ENCODE measurements at regions not wholly inside any gene's neighbourhood (a gene's known extent, or its start where the extent isn't known, plus 50 kb on each side); places are given as distances from the start of the nearest gene placed in this dataset.

DNA sequence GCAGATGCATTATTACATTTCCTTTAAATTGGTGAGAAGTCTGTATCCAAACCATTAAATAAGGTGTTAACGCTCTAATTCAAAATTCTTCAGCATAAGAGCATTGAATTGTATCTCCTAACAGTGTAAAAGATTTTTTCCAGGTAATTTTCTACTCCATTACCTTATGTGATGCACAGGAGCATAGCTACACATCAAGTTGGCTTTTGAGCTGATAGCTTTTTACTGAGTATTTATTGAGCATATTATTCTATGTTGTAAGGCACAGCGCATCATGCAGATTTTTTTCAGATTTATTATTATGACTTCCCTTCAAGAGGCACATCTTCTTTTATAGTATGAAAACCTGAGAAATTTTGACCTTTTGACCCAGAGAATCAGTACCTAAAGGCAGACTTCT, 270.7 kb upstream of the MIR17HG start:
- no peaks in the 10 kb centered on the region for H3K36me3 ChIP-seq
- H3K9me3 ChIP-seq = no peaks in the 10 kb centered on the region
- no peaks in the 10 kb centered on the region for H3K4me1 ChIP-seq
- H3K4me3 ChIP-seq = no peak overlapping the region
- intact Hi-C loops (cut with DNase I) = no loop called here
- WGBS, 2 donors = 90 to 97% methylated on average over 2 of the region's 2 CpGs
- no peak for DNase-seq
- no peak overlapping the region for H3K27ac ChIP-seq
- FAIRE-seq = no peak
- TF ChIP-seq, protein P1, sequence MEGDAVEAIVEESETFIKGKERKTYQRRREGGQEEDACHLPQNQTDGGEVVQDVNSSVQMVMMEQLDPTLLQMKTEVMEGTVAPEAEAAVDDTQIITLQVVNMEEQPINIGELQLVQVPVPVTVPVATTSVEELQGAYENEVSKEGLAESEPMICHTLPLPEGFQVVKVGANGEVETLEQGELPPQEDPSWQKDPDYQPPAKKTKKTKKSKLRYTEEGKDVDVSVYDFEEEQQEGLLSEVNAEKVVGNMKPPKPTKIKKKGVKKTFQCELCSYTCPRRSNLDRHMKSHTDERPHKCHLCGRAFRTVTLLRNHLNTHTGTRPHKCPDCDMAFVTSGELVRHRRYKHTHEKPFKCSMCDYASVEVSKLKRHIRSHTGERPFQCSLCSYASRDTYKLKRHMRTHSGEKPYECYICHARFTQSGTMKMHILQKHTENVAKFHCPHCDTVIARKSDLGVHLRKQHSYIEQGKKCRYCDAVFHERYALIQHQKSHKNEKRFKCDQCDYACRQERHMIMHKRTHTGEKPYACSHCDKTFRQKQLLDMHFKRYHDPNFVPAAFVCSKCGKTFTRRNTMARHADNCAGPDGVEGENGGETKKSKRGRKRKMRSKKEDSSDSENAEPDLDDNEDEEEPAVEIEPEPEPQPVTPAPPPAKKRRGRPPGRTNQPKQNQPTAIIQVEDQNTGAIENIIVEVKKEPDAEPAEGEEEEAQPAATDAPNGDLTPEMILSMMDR (IDR thresholded peaks at IDR 0.05) = no peak
- H3K27me3 ChIP-seq = no peaks in the 10 kb centered on the region
- no peak for ATAC-seq

DNA sequence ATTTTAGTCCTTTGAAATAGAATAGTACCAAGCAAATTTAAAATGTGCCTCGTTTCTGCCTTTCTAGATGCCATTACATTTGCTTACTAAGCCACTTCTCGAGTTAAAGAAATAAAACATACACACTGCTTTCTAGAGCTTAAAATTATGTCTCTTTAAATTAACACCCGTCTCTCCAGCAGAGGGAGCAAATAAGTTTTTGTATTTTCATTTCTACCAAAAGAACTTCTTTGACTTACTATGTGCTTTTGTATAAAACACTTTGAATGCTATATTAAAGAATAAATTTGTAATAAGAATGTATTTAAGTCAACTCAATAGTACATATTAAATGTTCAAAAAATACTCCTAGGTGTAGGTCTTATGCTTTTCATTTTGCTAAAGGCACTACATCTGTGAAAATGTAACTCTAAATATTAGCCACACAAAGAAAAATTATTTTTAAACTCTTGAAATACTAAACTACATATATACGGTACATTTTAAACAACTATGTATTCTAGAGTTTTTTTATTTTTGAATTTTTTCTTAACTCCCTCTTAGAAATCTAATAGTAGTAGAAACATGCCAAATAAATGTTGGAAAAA, 269.3 kb upstream of the MIR17HG start:
- H3K36me3 ChIP-seq = no peaks in the 10 kb centered on the region
- WGBS, 2 donors = 21 to 27% methylated on average over 4 of the region's 4 CpGs
- DNase-seq = no peak
- H3K9me3 ChIP-seq = no peaks in the 10 kb centered on the region
- H3K4me1 ChIP-seq = no peaks in the 10 kb centered on the region
- TF ChIP-seq, protein P1 (IDR thresholded peaks at IDR 0.05) = peak in 2 of 4 donors; percentile 9 to 20
- intact Hi-C loops (cut with DNase I) = no loop called here
- FAIRE-seq = peak; percentile 23
- H3K27me3 ChIP-seq = no peaks in the 10 kb centered on the region
- no peak overlapping the region for H3K4me3 ChIP-seq
- ATAC-seq = no peak
- H3K27ac ChIP-seq = no peak overlapping the region

DNA sequence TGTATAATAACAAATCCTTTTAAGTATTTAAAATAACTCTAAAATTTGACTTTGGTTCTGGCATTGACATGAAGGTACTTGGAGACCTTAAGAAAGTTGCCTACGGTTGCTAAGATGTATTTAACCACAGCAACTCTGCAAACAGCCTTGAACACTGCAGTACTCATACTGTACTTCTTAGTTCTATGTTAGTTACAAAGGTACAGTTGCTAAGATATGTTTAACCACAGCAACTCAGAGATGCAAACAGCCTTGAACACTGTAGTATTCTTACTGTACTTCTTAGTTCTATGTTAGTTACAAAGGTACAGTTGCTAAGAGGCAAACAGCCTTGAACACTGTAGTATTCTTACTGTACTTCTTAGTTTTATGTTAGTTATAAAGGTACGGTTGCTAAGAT, 268.3 kb upstream of the MIR17HG start:
- no peak for FAIRE-seq

DNA sequence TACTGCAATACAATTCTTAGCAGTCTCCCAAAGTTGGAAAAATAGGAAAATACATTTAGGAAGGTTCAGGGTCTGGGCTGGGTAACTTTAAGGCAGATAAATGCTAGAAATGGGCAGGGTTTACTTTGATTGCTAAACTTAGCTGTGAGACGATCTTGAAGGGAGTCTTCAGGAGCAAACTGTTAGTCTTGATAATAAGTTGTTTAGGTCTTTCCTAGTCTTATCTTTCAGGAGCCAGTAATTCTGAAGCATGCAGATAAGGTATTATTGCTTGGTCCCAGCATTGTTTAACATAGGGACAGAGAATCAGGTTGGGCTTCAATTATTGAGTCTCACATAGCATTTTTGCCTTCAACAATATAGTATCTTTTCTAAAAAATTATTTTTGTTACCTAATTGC, 262.4 kb upstream of the MIR17HG start:
- no peaks in the 10 kb centered on the region for H3K36me3 ChIP-seq
- WGBS, 2 donors = 44 to 46% methylated on average over 1 of the region's 1 CpG
- intact Hi-C loops (cut with DNase I) = no loop called here

More for the DNA sequence above, 268.3 kb upstream of the MIR17HG start:
- ATAC-seq (no peak), DNase-seq (no peak)
- TF ChIP-seq, protein P1 (IDR thresholded peaks at IDR 0.05) = no peak
- no peak overlapping the region for H3K4me3 ChIP-seq
- 44 to 62% methylated on average over 2 of the region's 2 CpGs for WGBS, 2 donors
- H3K27me3 ChIP-seq = no peaks in the 10 kb centered on the region
- no peaks in the 10 kb centered on the region for H3K4me1 ChIP-seq
- intact Hi-C loops (cut with DNase I) = no loop called here
- no peak overlapping the region for H3K27ac ChIP-seq
- H3K9me3 ChIP-seq = no peaks in the 10 kb centered on the region
- H3K36me3 ChIP-seq = no peaks in the 10 kb centered on the region

More for the DNA sequence above, 262.4 kb upstream of the MIR17HG start:
- H3K27ac ChIP-seq = no peak overlapping the region
- TF ChIP-seq, protein P1 (IDR thresholded peaks at IDR 0.05) = no peak
- H3K4me3 ChIP-seq = no peak overlapping the region
- DNase-seq = no peak
- H3K9me3 ChIP-seq = no peaks in the 10 kb centered on the region
- no peaks in the 10 kb centered on the region for H3K27me3 ChIP-seq
- no peaks in the 10 kb centered on the region for H3K4me1 ChIP-seq
- no peak for ATAC-seq
- no peak for FAIRE-seq
